ENCODE measurements at regions not wholly inside any gene's neighbourhood (a gene's known extent, or its start where the extent isn't known, plus 50 kb on each side); places are given as distances from the start of the nearest gene placed in this dataset.

- TF ChIP-seq CTCF (conservative IDR thresholded peaks at IDR 0.05; ENCODE audit: low read depth in 2 of 2) (no peak), STAT1 (IDR thresholded peaks at IDR 0.05; ENCODE audit: unreplicated experiment) (no peak), JUNB (IDR thresholded peaks at IDR 0.05; ENCODE audit: unreplicated experiment) (no peak), CREB1 (CRISPR knock-in tag; IDR thresholded peaks at IDR 0.05; ENCODE audit: low read depth) (no peak), NANOG (IDR thresholded peaks at IDR 0.05; ENCODE audit: borderline replicate concordance) (no peak), EZH2 (IDR thresholded peaks at IDR 0.05; ENCODE audit: low read depth, unreplicated experiment) (no peak)
Observed at GRCh38 chr7:16051561-16052255, 365.2 kb upstream of the MEOX2 start (continued).

- Mint-ChIP-seq H3K27me3 (ENCODE audit: insufficient read depth, low read depth, poor library complexity) (peaks cover 1% of the 10 kb centered on the region), H3K36me3 (ENCODE audit: low read depth) (no peaks in the 10 kb centered on the region), H3K27ac (no peak overlapping the region), H3K4me1 (no peaks in the 10 kb centered on the region), H3K9me3 (no peaks in the 10 kb centered on the region), H3K4me3 (no peak overlapping the region)
- TF ChIP-seq NANOG (IDR thresholded peaks at IDR 0.05; ENCODE audit: borderline replicate concordance) (no peak), EZH2phosphoT487 (IDR thresholded peaks at IDR 0.05; ENCODE audit: unreplicated experiment) (no peak)
- no peak overlapping the region for H3K4me3 ChIP-seq
- H3K4me1 ChIP-seq (ENCODE audit: insufficient read depth), result no peaks in the 10 kb centered on the region
- H3K9me2 ChIP-seq (ENCODE audit: insufficient read depth), result peaks cover 6% of the 10 kb centered on the region; the same call in 1 of the 2 replicates
- H3K27me3 ChIP-seq (ENCODE audit: insufficient read depth), result no peaks in the 10 kb centered on the region
- no peaks in the 10 kb centered on the region for H3K79me2 ChIP-seq (replicated peaks; ENCODE audit: insufficient read depth)
- H4K20me1 ChIP-seq (replicated peaks; ENCODE audit: insufficient read depth), result no peaks in the 10 kb centered on the region
- H3K27ac ChIP-seq (ENCODE audit: low read depth), result no peak overlapping the region
- H3K4me2 ChIP-seq, result no peak overlapping the region
- no peak for ATAC-seq
- H3F3A ChIP-seq (replicated peaks; ENCODE audit: low read depth), result no peaks in the 10 kb centered on the region
- no peak for DNase-seq (ENCODE audit: low spot score)
- no peaks in the 10 kb centered on the region for H3K36me3 ChIP-seq (ENCODE audit: insufficient read depth)
- no peak overlapping the region for H2AFZ ChIP-seq
Observed at GRCh38 chr7:16046041-16046440, 359.6 kb upstream of the MEOX2 start.

GRCh38 chr7:16045296-16045695, 358.8 kb upstream of the MEOX2 start:
- H3K27ac Mint-ChIP-seq, result no peak overlapping the region
- Histone ChIP-seq H3K4me3 (no peak overlapping the region), H3F3A (replicated peaks; ENCODE audit: low read depth) (no peaks in the 10 kb centered on the region), H2AFZ (no peak overlapping the region), H3K79me2 (replicated peaks; ENCODE audit: insufficient read depth) (no peaks in the 10 kb centered on the region), H3K9me2 (ENCODE audit: insufficient read depth) (peaks cover 6% of the 10 kb centered on the region; the same call in 1 of the 2 replicates), H3K27me3 (ENCODE audit: insufficient read depth) (no peaks in the 10 kb centered on the region), H3K4me2 (no peak overlapping the region), H4K20me1 (replicated peaks; ENCODE audit: insufficient read depth) (no peaks in the 10 kb centered on the region), H3K36me3 (ENCODE audit: insufficient read depth) (no peaks in the 10 kb centered on the region), H3K4me1 (ENCODE audit: insufficient read depth) (no peaks in the 10 kb centered on the region), H3K27ac (ENCODE audit: low read depth) (no peak overlapping the region)
- no peaks in the 10 kb centered on the region for H3K36me3 Mint-ChIP-seq (ENCODE audit: low read depth)
- no peaks in the 10 kb centered on the region for H3K9me3 Mint-ChIP-seq
- H3K4me3 Mint-ChIP-seq, result no peak overlapping the region
- ATAC-seq, result no peak
- no peaks in the 10 kb centered on the region for H3K4me1 Mint-ChIP-seq
- peaks cover 1% of the 10 kb centered on the region for H3K27me3 Mint-ChIP-seq (ENCODE audit: insufficient read depth, low read depth, poor library complexity)
- DNase-seq (ENCODE audit: low spot score), result no peak
- no peak for TF ChIP-seq NANOG (IDR thresholded peaks at IDR 0.05; ENCODE audit: borderline replicate concordance)
- no peak for TF ChIP-seq STAT1 (IDR thresholded peaks at IDR 0.05; ENCODE audit: unreplicated experiment)
- no peak for TF ChIP-seq REST (IDR thresholded peaks at IDR 0.05; ENCODE audit: unreplicated experiment)

All from GM23338 (cell line).